HepG2 (cell line): ENCODE measurements at regions not wholly inside any gene's neighbourhood (a gene's known extent, or its start where the extent isn't known, plus 50 kb on each side); places are given as distances from the start of the nearest gene placed in this dataset.

Source experiments
- ATAC-seq: fragments of 200-7000 bp; cut with Tn5 transposase; 3 replicates; pipeline ENCODE4 v1.9.1; 2020; ENCODE audit warnings: mild to moderate bottlenecking, moderate library complexity
- BruUV-seq: library from RNA; stranded (reverse); fragments of 400-500 nt; replicated peaks from 2 replicates; lab custom pipeline; 2021; lab: Mats Ljungman, UMichigan
- CTCF ChIA-PET: fragments of 300-600 bp; formaldehyde crosslinking; extraction: SDS; loops from one replicate; lab custom pipeline; 2021; ENCODE audit warnings: low total read pairs, inconsistent platforms, low intra/inter-chr PET ratio; lab: Yijun Ruan, JAX
- POLR2A ChIA-PET: fragments of 350-600 bp; sonication (Branson Sonifier 250); formaldehyde crosslinking; loops from one replicate; lab custom pipeline; 2020; ENCODE audit warnings: antibody characterized with exemption, inconsistent platforms; lab: Yijun Ruan, JAX
- DNase-seq: peaks from one replicate; pipeline ENCODE4 v3.0.0-alpha.2; 2015; ENCODE audit warnings: low spot score
- FAIRE-seq: peaks from 3 replicates; lab custom pipeline; 2011; peaks lifted over from hg19 to GRCh38; lab: Jason Lieb, UNC
- H2AFZ ChIP-seq: one replicate; pipeline ENCODE4 v1.6.1; 2011; ENCODE audit warnings: low read length, inconsistent platforms
- H3K27ac ChIP-seq: fragments of 300-600 bp; 3 replicates; pipeline ENCODE4 v1.8.0; 2011; ENCODE audit warnings: mixed run types, mild to moderate bottlenecking, mixed read lengths, low read length, inconsistent platforms; ENCODE audit not compliant: insufficient read depth; ENCODE audit errors: extremely low read length
- H3K27me3 ChIP-seq, 2 experiments: fragments of 200-600 bp in 1 of 2; 2 replicates in 1 of 2; 3 replicates in 1 of 2; pipeline versions ENCODE4 v1.6.0 to v1.8.0; 2011; ENCODE audit warnings: low read length in 2 of 2, mild to moderate bottlenecking in 2 of 2, moderate library complexity in 2 of 2, inconsistent platforms in 1 of 2; ENCODE audit not compliant: insufficient read depth in 2 of 2, control insufficient read depth in 1 of 2
- H3K36me3 ChIP-seq, 2 experiments: fragments of 200-600 bp in 1 of 2; replicated peaks in 1 of 2; 2 replicates in 1 of 2; 3 replicates in 1 of 2; pipeline versions ENCODE4 v1.5.1 to v1.8.0; 2011; ENCODE audit warnings: low read length in 2 of 2, inconsistent platforms in 1 of 2; ENCODE audit not compliant: insufficient read depth in 2 of 2, control insufficient read depth in 1 of 2
- H3K4me1 ChIP-seq: 2 replicates; pipeline ENCODE4 v1.5.1; 2012; ENCODE audit warnings: low read length, inconsistent platforms; ENCODE audit not compliant: insufficient read depth
- H3K4me2 ChIP-seq: 2 replicates; pipeline ENCODE4 v1.6.0; 2011; ENCODE audit warnings: low read depth, low read length, inconsistent platforms
- H3K4me3 ChIP-seq, 3 experiments: fragments of 200-600 bp in 1 of 3; sonication (generic), shearing (Covaris generic) in 1 of 3; replicated peaks in 1 of 3; 2 replicates each; pipeline ENCODE4 v1.5.1; 2011 to 2016; ENCODE audit warnings: low read length in 3 of 3, inconsistent platforms in 2 of 3, low read depth in 2 of 3, mild to moderate bottlenecking in 2 of 3, control low read depth in 1 of 3, mixed read lengths in 1 of 3; ENCODE audit not compliant: insufficient read depth in 1 of 3
- H3K79me2 ChIP-seq: one replicate; pipeline ENCODE4 v1.6.1; 2011; ENCODE audit warnings: low read length, inconsistent platforms; ENCODE audit not compliant: insufficient read depth
- H3K9ac ChIP-seq: 2 replicates; pipeline ENCODE4 v1.6.0; 2011; ENCODE audit warnings: mild to moderate bottlenecking, low read depth, low read length, inconsistent platforms; ENCODE audit not compliant: insufficient read depth
- H3K9me3 ChIP-seq: 2 replicates; pipeline ENCODE4 v1.5.1; 2012; ENCODE audit warnings: mild to moderate bottlenecking, low read length
- H4K20me1 ChIP-seq: 2 replicates; pipeline ENCODE4 v1.6.0; 2011; ENCODE audit warnings: inconsistent platforms, mild to moderate bottlenecking, low read length, moderate library complexity; ENCODE audit not compliant: insufficient read depth
- CREM ChIP-seq, 2 experiments: sonication (generic) in 1 of 2; formaldehyde crosslinking in 1 of 2; IDR thresholded peaks; 2 replicates each; pipeline versions ENCODE4 v1.4.0 to v1.6.1; 2016 to 2020; ENCODE audit warnings: antibody characterized with exemption in 1 of 2, mild to moderate bottlenecking in 1 of 2, missing genetic modification reagents in 1 of 2
- KLF16 ChIP-seq, 2 experiments: sonication (generic) in 1 of 2; formaldehyde crosslinking in 1 of 2; IDR thresholded peaks; 2 replicates each; pipeline versions ENCODE4 v1.6.1 to v1.8.0; 2016 to 2023; ENCODE audit warnings: missing genetic modification reagents in 2 of 2, missing compliant biosample characterization in 1 of 2
- PAF1 ChIP-seq: IDR thresholded peaks from 2 replicates; pipeline ENCODE4 v1.6.1; 2016; ENCODE audit warnings: missing genetic modification reagents, missing compliant biosample characterization
- PCBP1 ChIP-seq: fragments of 200-400 bp; formaldehyde crosslinking; IDR thresholded peaks from 2 replicates; pipeline ENCODE4 v1.6.1; 2017; ENCODE audit warnings: mild to moderate bottlenecking, low read depth, low read length, borderline replicate concordance
- POLR2G ChIP-seq: fragments of 200-400 bp; formaldehyde crosslinking; IDR thresholded peaks from 2 replicates; pipeline ENCODE4 v1.6.1; 2018; ENCODE audit warnings: mild to moderate bottlenecking, low read depth, low read length, moderate library complexity
- ZKSCAN1 ChIP-seq: fragments of 150-350 bp; IDR thresholded peaks from 2 replicates; pipeline ENCODE4 v1.6.1; 2014; ENCODE audit warnings: low read length
- ZNF207 ChIP-seq: fragments of 450-650 bp; IDR thresholded peaks from 2 replicates; pipeline ENCODE4 v1.6.1; 2016; ENCODE audit warnings: antibody characterized with exemption, borderline replicate concordance
- WGBS: methylation state at CpG from one replicate; pipeline ENCODE4 v1.1.6; 2017; ENCODE audit warnings: low lambda C conversion rate; 5-methylcytosine and 5-hydroxymethylcytosine counted together
- in situ Hi-C: cut with HindIII; loops from 2 replicates; pipeline ENCODE4 v1.10.0; 2017; ENCODE audit warnings: low pct_unique_long_range_greater_than_20kb; ENCODE audit not compliant: extremely low pct_ligation_motif_present
- intact Hi-C: fragments of 100-400 bp; cut with micrococcal nuclease; formaldehyde crosslinking; loops from one replicate; pipeline ENCODE4 v1.10.0; 2022; ENCODE audit not compliant: unreplicated experiment
- TF ChIP-seq, protein P1 (sequence below): sonication (generic); formaldehyde crosslinking; IDR thresholded peaks from 2 replicates; pipeline ENCODE4 v1.4.0; 2020; ENCODE audit warnings: missing genetic modification reagents
- TF ChIP-seq, protein P2 (sequence below): sonication (generic); formaldehyde crosslinking; IDR thresholded peaks from 2 replicates; pipeline ENCODE4 v1.4.0; 2020; ENCODE audit warnings: missing genetic modification reagents, borderline replicate concordance
- TF ChIP-seq, protein P3 (sequence below): IDR thresholded peaks from 2 replicates; pipeline ENCODE4 v1.6.1; 2012; ENCODE audit warnings: low read depth, low read length, improper control_type of control experiment
- TF ChIP-seq, protein P4 (sequence below): sonication (generic); formaldehyde crosslinking; IDR thresholded peaks from 2 replicates; pipeline ENCODE4 v1.4.0; 2020; ENCODE audit warnings: missing genetic modification reagents

DNA sequence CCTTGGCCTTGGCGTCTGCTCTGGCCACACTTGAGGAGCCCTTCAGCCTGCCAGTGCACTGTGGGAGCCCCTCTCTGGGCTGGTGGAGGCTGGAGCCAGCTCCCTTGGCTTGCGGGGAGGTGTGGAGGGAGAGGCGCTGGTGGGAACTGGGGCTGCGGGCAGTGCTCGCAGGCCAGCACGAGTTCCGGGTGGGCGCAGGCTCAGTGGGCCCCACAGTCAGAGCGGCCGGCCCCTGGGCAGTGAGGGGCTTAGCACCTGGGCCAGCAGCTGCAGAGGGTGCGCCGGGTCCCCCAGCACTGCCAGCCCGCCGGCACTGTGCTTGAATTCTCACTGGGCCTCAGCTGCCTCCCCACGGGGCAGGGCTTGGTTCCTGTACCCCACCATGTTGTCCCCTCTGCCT lies 68.7 kb upstream of the KCNAB1 start (continued):
- TF ChIP-seq CREM (IDR thresholded peaks at IDR 0.05) (no peak), CREM (CRISPR knock-in tag; IDR thresholded peaks at IDR 0.05) (no peak), KLF16 (CRISPR knock-in tag; IDR thresholded peaks at IDR 0.05) (no peak), ZNF207 (no peak)
- TF ChIP-seq, protein P1, sequence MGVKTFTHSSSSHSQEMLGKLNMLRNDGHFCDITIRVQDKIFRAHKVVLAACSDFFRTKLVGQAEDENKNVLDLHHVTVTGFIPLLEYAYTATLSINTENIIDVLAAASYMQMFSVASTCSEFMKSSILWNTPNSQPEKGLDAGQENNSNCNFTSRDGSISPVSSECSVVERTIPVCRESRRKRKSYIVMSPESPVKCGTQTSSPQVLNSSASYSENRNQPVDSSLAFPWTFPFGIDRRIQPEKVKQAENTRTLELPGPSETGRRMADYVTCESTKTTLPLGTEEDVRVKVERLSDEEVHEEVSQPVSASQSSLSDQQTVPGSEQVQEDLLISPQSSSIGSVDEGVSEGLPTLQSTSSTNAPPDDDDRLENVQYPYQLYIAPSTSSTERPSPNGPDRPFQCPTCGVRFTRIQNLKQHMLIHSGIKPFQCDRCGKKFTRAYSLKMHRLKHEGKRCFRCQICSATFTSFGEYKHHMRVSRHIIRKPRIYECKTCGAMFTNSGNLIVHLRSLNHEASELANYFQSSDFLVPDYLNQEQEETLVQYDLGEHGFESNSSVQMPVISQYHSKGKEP = no peak

DNA sequence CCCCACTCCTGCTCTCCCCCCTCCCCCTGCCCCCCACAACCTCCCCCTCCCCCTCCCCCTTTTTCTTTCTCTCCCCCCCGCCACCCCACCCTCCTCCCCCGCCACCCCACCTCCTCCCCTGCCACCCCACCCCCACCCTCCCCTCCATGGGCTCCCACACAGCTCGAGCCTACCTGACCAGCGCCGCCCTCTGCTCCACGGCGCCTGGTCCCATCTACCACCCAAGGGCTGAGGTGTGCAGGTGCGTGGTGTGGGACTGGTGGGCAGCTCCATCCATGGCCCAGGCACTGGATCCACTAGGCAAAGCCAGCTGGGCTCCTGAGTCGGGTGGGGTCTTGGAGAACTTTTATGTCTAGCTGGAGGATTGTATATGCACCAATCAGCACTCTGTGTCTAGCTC lies 68.3 kb upstream of the KCNAB1 start:
- in situ Hi-C loops (no loop called here), intact Hi-C loops (no loop called here)
- ATAC-seq (no peak), FAIRE-seq (no peak), DNase-seq (no peak)
- ChIA-PET POLR2A (no interaction called here), CTCF (no interaction called here)
- 54% methylated on average over 8 of the region's 9 CpGs for WGBS
- no peaks in the 10 kb centered on the region for H4K20me1 ChIP-seq
- no peak overlapping the region for H3K27ac ChIP-seq
- no peaks in the 10 kb centered on the region for H3K36me3 ChIP-seq
- H3K4me3 ChIP-seq = no peak overlapping the region
- no TSS peak for BruUV-seq
- H3K9ac ChIP-seq = no peak overlapping the region
- H3K4me2 ChIP-seq = no peak overlapping the region
- no peak overlapping the region for H2AFZ ChIP-seq
- TF ChIP-seq, protein P2, sequence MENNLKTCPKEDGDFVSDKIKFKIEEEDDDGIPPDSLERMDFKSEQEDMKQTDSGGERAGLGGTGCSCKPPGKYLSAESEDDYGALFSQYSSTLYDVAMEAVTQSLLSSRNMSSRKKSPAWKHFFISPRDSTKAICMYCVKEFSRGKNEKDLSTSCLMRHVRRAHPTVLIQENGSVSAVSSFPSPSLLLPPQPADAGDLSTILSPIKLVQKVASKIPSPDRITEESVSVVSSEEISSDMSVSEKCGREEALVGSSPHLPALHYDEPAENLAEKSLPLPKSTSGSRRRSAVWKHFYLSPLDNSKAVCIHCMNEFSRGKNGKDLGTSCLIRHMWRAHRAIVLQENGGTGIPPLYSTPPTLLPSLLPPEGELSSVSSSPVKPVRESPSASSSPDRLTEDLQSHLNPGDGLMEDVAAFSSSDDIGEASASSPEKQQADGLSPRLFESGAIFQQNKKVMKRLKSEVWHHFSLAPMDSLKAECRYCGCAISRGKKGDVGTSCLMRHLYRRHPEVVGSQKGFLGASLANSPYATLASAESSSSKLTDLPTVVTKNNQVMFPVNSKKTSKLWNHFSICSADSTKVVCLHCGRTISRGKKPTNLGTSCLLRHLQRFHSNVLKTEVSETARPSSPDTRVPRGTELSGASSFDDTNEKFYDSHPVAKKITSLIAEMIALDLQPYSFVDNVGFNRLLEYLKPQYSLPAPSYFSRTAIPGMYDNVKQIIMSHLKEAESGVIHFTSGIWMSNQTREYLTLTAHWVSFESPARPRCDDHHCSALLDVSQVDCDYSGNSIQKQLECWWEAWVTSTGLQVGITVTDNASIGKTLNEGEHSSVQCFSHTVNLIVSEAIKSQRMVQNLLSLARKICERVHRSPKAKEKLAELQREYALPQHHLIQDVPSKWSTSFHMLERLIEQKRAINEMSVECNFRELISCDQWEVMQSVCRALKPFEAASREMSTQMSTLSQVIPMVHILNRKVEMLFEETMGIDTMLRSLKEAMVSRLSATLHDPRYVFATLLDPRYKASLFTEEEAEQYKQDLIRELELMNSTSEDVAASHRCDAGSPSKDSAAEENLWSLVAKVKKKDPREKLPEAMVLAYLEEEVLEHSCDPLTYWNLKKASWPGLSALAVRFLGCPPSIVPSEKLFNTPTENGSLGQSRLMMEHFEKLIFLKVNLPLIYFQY (CRISPR knock-in tag) = no peak
- TF ChIP-seq, protein P3, sequence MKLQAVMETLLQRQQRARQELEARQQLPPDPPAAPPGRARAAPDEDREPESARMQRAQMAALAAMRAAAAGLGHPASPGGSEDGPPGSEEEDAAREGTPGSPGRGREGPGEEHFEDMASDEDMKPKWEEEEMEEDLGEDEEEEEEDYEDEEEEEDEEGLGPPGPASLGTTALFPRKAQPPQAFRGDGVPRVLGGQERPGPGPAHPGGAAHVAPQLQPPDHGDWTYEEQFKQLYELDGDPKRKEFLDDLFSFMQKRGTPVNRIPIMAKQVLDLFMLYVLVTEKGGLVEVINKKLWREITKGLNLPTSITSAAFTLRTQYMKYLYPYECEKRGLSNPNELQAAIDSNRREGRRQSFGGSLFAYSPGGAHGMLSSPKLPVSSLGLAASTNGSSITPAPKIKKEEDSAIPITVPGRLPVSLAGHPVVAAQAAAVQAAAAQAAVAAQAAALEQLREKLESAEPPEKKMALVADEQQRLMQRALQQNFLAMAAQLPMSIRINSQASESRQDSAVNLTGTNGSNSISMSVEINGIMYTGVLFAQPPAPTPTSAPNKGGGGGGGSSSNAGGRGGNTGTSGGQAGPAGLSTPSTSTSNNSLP = no peak
- TF ChIP-seq, protein P4, sequence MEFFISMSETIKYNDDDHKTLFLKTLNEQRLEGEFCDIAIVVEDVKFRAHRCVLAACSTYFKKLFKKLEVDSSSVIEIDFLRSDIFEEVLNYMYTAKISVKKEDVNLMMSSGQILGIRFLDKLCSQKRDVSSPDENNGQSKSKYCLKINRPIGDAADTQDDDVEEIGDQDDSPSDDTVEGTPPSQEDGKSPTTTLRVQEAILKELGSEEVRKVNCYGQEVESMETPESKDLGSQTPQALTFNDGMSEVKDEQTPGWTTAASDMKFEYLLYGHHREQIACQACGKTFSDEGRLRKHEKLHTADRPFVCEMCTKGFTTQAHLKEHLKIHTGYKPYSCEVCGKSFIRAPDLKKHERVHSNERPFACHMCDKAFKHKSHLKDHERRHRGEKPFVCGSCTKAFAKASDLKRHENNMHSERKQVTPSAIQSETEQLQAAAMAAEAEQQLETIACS (CRISPR knock-in tag) = no peak
- TF ChIP-seq POLR2G (no peak), ZKSCAN1 (no peak), PAF1 (CRISPR knock-in tag) (no peak), PCBP1 (no peak)
- H3K4me1 ChIP-seq = peaks cover 6% of the 10 kb centered on the region; the same call in 1 of the 2 replicates
- H3K79me2 ChIP-seq = no peaks in the 10 kb centered on the region
- no peaks in the 10 kb centered on the region for H3K9me3 ChIP-seq
- H3K27me3 ChIP-seq = no peaks in the 10 kb centered on the region
